Activated naive CD8-positive, alpha-beta T cell treated with anti-CD3 and anti-CD28 coated beads, Interleukin-2, amount 50 U/mL, for 16 hours (primary cell): ENCODE measurements at regions not wholly inside any gene's neighbourhood (a gene's known extent, or its start where the extent isn't known, plus 50 kb on each side); places are given as distances from the start of the nearest gene placed in this dataset.
"Not testable (repeated sequence)": the region's sequence is repeated elsewhere in the genome, so short reads cannot be mapped to it uniquely, and the experiment has no call there.

Source experiments
- DNase-seq: peaks from one replicate; pipeline ENCODE4 v3.0.0-alpha.2; 2020; ENCODE audit warnings: low read depth, low spot score

DNA sequence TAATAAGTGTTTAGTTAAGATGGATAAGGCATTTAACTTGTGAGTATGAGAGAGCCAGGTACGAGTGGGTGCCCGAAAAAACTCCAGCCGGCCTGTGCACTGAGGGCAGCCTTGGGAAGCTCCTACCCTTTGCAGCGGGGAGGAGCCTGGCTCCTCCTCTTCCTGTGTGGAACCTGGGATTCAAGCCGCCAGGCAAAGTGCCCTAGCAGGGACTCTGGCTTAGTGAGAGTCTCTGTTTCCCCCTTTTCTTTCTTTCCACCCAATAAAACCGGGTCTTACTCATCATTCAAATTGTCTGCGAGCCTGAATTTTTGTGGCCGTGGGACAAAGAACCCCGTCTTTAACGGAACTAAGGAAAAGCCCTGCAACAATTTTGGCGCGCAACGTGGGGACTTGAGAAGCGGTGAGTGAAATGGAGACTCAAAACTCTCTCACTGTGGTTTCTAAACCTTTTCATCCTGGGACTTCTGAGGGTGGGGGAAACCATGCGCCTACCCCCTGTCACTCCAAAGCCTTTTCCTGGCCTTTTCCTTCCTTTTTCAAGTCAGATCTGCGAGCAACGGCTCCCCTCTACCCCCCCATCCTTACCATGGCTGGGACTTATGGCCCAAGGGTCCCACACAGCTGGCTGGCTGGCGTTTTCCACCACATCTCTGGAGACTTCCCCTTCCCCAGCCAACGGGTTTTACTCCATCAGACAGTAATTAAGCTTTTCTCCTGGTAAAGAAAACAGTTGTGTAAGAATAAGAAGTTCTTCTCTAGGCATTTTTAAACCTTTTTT, 535.7 kb upstream of the ACO1 start:
- DNase-seq, result no peak

DNA sequence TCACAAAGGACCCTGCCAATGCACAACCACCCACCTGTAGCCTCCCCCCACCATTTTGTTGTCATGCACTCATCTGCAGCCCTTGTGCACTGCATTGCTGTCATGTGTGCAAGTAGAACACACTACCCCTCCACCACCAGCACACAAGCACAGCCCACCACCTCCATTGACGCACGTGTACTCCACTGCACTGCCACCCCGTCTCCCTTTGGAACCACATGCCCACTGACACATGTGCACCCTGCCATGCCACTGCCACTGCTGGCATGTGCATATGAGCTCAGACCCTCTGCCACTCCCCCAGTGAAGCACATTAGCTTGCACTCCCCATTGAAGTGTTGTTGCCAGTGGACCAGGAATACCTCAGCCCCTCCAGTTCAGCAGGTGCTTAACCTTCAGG, 530.3 kb upstream of the ACO1 start:
- no peak for DNase-seq

DNA sequence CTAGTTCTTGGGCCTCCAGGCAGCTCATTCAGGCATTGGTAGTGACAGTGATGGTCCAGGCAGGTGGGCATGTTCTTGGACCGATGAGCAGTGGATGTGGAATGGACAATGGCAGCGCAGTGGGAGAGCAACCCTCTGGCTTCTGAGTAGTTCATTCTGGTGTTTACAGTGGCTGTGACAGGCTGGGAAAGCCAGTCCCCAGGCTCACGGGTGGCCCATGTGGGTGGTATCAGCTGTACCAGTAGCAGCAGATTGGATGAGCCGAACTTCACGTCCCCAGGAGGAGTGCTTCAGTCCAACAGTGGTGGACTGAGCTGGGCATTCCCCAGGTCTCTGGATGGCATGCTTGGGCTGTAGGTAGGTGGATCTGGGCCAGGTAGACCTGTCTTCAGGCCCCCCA, 515.6 kb upstream of the ACO1 start:
- DNase-seq, result no peak

DNA sequence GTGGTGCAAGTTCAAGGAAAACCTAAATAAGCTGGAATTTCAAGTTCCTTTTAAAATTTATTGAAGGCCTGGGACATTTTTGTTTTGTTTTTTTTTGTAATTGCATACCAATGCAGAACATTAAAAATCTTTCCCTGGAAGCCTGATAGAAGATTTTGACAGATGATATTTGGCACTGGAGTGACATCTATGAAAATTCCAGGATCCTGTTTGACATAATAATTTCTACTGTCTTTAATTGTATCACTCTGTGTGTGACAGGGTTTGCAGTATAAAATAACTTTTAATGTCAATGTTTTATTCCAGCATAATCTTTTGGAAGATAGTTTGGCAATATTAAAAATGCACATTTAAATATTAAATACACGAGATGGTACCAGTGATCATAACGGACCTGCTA, 514.2 kb upstream of the ACO1 start:
- no peak for DNase-seq

DNA sequence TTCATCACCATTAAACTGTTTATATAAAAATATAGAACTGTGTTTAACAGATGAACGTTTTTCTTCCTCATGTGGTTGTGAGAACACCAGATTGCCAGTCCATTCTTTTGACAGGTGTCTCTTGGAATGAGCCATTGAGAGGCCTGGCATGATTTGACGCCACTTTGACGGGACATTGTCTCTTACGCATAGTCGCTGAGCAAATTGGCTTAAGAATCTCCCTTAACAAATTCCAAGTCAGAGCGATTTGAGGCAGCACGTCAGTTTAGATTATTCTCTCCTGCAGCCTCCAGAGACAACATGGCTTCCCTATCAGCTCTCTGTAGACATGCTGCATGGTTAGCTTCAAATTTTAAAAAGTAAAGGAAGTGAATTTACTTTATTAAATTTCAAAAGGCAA, 510.7 kb upstream of the ACO1 start:
- no peak for DNase-seq

DNA sequence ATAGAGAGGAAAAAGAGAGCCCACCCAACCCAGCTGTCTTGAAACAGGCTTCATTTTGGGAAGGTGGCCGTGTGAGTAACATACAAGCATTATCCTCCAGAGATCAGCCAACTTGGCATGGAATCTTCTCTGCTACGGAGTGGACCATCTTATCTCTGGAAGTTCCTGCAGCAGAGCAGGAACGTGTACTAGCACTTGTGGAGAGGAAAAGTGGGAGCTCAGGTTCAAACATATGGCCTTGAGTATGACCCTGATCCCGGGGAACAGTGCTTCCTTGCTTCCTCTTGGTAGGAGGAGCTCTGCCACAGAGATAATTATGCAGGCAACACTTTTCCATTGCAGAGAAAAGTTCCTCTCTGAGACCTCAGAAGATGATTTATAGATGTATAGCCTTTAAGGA, 490.4 kb upstream of the ACO1 start:
- DNase-seq, result no peak

DNA sequence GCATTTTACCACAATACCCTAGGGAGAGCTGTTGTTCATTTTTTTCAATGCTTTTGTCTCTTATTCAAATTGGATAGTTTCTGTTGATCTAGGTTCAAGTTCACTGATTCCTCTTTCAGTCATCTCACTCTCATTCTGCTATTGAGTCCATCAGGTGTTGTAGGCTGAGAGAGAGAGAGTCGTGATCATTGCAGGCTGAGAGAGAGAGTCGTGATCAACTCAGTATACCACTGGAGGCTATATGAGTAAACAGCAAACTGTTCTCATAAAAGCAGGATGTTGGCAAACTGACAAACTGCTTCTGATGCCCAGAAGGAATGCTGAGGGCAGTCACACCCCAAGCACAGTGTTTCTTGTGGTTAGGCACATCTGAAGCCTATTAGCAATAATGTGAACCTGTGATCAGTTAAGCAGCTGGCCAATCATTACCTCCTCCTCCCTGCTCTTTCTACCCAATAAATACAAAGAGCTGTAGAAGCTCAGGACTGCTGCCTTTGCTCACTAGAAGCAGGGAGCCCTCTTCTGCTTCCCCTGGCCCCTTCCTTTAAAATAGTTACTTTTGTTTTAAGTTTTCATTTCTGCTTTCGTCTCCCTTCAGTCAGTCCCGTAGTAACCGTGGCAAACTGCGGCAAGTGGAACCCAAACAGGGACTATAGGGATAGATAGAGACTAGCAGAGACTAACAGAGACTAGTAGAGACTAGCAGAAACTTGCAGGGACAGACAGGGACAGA, 476.1 kb upstream of the ACO1 start:
- no peak for DNase-seq

DNA sequence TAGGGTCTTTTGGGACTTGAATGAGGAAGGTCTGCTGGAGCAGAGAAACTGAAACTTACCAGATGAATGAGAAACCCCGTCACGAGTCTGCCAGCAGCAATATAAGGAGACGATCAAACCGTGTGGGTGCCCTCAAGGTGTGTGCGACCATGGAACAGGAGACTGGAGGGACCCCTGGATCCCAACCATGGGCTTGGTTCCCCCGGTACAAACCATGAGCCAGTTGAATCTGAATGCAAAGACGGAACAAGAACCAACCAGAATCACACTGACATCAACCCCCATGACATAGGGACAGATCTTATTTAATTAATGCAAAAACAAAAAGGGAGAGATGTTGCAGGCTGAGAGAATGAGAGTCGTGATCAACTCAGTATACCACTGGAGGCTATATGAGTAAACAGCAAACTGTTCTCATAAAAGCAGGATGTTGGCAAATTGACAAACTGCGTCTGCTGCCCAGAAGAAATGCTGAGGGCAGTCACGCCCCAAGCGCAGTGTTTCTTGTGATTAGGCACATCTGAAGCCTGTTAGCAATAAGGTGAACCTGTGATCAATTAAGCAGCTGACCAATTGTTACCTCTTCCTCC, 475.5 kb upstream of the ACO1 start:
- no peak for DNase-seq

DNA sequence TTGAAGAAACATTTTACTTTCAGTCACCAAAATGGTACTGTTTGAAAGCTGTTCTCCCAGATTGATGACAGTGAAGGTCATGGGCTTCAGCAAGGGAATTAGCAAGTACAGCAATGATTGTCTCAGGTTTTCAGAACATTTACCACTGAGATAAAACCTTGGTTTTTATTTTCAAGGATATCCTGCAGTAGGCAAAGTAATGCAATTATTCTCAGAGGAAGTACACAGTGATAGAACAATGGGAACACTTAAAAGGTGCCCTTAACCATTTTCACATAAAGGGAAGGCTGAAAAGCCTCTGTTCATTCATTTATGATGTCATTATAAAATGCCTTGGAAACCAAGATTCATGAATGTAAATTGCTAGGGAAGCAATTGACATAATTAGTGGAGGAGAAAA, 471.8 kb upstream of the ACO1 start:
- DNase-seq, result no peak

DNA sequence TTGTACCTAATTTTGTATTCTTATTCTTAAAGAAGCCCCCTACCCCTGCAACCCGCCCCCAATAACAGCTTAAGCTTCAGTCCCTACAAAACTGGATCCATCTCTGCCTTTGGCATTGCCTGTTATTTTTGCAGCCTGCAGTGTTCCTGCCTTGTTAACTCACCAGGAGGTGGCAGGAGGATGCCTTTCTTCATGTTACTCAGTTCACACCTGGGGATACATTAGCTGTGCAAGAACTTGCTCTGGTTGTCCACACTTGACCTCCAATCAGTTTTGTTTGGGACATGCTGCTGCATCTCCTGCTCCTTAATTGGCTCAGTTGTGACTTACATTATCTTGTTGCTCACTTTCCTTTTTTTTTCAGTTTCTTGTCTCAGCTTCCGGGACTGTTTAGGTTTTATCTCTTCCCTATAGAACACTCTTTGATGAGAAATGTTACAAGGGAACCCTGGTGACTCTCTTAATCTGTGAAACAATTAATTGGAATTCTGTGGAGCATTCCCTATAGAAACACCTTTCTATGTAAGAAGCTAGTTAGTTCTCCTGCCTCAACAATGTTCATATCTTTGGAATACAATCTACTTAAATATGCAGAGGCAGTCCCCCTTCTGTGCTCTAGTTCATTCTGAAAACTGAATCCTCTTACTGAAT, 467.7 kb upstream of the ACO1 start:
- DNase-seq, result no peak

DNA sequence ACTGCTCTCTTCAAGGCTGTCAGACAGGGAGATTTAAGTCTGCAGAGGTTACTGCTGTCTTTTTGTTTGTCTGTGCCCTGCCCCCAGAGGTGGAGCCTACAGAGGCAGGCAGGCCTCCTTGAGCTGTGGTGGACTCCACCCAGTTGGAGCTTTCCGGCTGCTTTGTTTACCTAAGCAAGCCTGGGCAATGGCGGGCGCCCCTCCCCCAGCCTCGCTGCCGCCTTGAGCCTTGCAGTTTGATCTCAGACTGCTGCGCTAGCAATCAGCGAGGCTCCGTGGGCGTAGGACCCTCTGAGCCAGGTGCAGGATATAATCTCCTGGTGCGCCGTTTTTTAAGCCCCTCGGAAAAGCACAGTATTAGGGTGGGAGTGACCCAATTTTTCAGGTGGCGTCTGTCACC, 446.7 kb upstream of the ACO1 start:
- DNase-seq, result not testable (repeated sequence)

DNA sequence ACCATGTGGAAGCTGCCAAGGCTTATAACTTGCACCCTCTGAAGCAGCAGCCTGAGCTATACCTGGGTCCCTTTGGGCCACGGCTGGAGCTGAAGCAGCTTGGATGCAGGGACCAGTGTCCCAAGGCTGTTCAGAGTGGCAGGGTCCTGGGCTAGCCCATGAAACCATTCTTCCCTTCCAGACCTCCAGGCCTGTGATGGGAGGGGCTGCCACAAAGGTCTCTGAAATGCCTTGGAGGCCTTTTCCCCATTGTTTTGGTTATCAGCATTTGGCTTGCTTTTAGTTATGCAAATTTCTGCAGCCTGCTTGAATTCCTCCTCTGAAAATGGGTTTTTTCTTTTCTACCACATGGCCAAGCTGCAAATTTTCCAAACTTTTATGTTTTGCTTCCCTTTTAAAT, 433.7 kb upstream of the ACO1 start:
- DNase-seq, result no peak

DNA sequence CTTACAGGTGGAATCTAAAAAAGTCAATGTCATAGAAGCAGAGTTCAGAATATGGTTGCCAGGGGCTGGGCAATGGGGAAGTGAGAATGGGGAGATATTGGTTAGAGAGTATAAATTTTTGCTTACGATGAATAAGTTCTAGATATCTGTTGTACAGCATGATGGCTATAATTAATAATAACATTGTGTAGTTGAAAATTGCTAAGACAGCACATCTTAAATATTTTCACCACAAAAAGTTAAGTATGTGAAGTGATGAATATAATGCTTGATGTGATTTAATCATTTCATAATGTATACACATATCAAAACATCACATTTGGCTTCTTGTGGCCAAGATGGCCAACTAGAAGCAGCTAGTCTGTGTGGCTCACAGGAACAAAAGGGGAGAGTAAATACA, 425.9 kb upstream of the ACO1 start:
- no peak for DNase-seq

DNA sequence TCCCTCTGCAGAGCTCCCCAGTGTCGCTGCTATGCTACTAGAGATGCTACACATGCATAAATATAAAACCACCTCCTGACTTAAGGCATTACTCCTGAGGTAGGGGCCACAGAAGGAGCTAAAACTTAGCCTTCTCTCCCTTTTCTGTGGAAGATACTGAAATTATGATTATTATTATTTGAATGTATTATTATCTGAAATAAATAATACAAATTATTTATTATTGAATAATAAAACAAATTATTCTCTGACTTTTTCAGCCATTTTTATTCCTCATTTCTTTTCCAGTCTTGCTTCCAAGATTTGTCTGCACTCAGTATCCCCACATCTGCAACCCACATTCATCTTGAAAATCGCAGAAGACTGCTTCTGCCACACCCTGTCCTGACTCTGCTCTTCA, 414.9 kb upstream of the ACO1 start:
- DNase-seq, result no peak

DNA sequence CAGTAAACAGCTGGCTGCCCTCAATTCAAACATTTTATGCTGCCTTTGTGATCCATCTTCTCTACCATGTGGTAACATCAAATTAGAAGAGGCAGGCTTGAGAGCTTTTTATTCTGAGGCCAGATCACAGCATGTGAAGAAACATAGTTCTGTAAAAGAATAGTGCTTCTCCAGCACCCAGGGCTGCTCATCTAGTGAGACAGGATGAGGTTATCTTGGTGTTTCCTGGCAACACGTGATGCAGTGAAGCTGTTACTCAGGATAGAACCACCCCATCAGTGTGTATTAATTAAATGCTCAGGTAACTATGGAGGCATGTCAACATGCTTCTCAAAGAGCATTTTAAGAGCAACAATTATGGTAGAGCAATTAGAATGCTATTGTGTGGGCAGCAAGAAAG, 400.5 kb upstream of the ACO1 start:
- DNase-seq, result no peak

DNA sequence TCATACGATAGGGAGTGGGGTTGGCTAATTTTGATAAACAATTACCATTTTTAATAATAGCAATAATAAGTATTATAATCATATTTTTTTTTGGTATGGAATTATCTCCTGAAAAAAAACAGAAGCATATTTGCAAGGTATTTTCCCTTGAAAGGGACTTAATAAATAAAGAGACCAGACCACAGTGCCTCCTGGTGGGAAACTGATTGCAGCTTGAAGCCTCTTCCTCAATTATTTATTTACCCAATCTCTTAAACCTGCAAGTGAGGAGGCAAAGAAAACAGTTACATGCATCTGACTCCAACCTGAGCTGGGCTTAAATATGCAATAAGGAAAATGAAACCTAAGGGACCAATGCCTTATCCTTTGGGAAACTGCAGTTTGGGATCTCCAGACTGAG, 388.1 kb upstream of the ACO1 start:
- no peak for DNase-seq

DNA sequence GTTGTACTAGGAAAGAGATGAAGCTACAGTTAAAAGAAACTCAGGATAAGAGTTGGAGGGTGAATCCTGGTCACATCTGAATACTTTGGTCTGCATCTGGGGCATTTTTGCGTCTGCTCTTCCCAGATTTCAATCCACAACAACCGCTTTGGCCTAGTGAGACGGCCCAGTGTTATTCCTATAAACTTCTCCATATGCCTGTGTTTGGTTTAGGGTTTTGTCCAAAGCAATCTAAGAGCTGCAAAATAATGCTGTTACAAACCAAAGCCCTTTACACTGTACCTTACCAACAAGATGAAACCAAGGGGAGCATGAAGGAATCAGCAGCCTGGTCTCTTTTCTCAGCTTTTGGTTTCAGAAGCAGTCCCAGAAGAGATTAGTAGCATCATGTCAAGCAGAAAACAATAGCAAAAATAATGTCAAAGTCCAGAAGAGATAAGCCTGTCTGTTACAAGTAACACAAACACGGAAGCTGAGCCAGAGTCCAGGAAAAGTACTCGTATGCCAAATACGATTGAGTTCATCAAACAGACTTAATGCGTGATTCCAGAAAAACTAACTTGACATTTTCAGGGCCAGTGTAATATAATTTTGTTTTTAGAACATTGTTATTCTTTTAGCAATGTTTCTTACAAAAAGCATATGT, 379.9 kb upstream of the ACO1 start:
- DNase-seq, result no peak

DNA sequence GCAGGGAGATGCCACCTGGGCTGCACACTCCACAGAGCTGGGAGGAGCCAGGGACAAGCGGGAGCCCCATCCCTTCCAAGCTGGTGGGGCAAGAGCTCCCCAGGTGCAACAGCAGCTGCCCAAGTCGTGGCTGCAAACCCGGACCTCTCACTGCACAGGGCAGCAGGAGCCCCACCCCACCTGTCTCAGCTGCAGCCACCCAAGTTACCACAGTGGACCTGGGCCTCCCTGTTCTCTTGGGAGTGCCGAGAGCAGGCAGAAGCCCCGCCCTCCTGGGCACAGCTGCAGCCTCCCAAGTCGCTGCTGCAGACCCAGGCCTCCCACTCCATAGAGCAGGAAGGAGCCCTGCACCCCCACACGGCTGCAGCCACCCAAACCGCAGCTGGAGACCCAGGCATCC, 374.1 kb upstream of the ACO1 start:
- no peak for DNase-seq

DNA sequence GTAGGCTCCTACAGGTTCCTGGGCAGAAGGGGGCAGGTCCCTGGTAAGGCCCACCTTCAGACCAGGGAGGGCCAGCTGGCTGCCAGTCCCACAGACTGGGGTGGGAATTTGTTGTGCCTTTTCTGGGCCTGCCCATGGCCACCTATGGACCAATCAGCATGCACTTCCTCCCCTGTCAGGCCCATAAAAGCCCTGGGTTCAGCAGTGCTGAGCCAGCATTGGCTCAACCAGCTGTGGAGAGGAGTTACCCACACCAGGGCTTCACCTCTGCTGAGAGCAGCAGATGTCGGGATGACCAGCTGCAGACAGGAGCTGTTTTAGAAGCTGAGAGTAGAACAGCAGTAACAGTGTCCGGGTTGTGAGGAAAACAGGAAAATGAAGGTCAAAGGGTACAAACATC, 373.4 kb upstream of the ACO1 start:
- DNase-seq, result no peak

DNA sequence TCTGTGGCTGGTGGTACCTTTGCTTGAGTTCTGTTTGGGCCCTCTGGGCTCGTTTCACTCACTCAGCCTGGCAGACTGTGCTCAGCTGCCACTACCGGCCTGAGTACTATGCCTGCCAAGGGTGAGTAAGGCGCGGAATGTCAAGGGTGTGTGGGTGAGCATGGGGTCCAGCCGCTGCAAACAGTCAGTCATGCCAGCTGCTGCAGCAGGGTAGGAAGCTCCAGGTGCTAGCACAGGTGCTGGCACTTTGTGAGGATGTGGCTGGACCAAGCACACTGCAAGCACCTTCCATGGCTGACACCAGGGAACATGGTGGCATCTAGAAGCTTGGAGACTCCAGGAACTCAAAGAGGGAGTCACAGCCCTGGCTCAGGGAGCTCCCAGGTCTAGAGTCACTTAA, 368.6 kb upstream of the ACO1 start:
- no peak for DNase-seq

DNA sequence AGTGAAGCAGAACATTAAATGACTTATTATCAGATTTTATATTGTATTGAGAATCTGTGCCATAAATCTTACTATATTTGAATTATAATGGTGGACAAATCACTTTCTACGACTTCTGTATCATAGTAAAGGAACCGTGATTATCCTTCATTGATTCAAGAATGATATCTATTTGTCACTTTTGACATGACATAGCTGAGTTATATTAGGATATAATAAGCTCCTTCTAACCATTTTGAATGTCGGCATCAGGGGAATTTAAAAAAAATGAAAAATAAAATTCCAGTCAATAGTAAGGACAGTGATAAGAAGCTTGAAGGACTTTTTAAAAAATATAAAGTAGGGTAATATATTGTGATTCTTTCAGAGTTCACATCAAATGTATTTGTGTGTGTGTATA, 338.9 kb upstream of the ACO1 start:
- DNase-seq, result no peak

DNA sequence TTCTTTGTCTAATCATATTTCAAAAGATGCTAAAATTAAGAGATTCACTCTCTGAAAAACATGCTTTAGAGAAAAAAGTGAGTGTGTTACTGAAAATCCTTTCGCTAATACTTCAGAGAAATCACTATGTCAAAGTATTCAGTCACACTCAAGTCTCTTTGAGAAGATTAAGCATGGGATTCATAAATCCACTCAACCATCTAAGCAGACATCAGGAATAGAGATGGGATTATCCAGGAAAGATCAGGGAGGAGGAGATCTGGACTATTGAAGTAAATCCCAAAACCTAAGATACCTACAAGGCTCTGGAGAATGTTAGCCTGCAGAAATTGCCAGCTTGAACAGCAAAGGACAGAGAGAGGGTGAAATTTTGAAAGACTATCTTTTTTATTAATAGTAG, 317.2 kb upstream of the ACO1 start:
- DNase-seq, result no peak
